H1 (cell line): ENCODE measurements at regions not wholly inside any gene's neighbourhood (a gene's known extent, or its start where the extent isn't known, plus 50 kb on each side); places are given as distances from the start of the nearest gene placed in this dataset.

ENCODE experiments used
- CBX8 ChIP-seq: fragments of 300-800, 300-1000 bp; sonication (generic); IDR thresholded peaks from 2 replicates; pipeline ENCODE4 v1.7.1; 2016; ENCODE audit warnings: low read depth, low read length, borderline replicate concordance
- EP300 ChIP-seq, 2 experiments: IDR thresholded peaks; 1 replicate in 1 of 2; 2 replicates in 1 of 2; pipeline ENCODE4 v1.6.1; 2011 to 2012; ENCODE audit warnings: low read depth in 2 of 2, low read length in 2 of 2, mild to moderate bottlenecking in 2 of 2, borderline replicate concordance in 1 of 2, inconsistent platforms in 1 of 2, moderate library complexity in 1 of 2
- EZH2 ChIP-seq: fragments of 200-600 bp; sonication (generic); IDR thresholded peaks from 2 replicates; pipeline ENCODE4 v1.7.1; 2012; ENCODE audit warnings: low read depth, mild to moderate bottlenecking, moderate library complexity, low read length, inconsistent platforms; ENCODE audit not compliant: severe bottlenecking
- GABPA ChIP-seq: IDR thresholded peaks from 2 replicates; pipeline ENCODE4 v1.6.1; 2011; ENCODE audit warnings: mild to moderate bottlenecking, low read length, moderate library complexity, borderline replicate concordance; ENCODE audit not compliant: insufficient read depth
- SIX5 ChIP-seq: IDR thresholded peaks from 2 replicates; pipeline ENCODE4 v1.6.1; 2011; ENCODE audit warnings: mild to moderate bottlenecking, low read depth, low read length
- SP4 ChIP-seq: IDR thresholded peaks from 2 replicates; pipeline ENCODE4 v1.6.1; 2012; ENCODE audit warnings: low read length, inconsistent platforms
- TF ChIP-seq, protein P1 (sequence below): IDR thresholded peaks from 2 replicates; pipeline ENCODE4 v1.6.1; 2011; ENCODE audit warnings: low read length, improper control_type of control experiment

DNA sequence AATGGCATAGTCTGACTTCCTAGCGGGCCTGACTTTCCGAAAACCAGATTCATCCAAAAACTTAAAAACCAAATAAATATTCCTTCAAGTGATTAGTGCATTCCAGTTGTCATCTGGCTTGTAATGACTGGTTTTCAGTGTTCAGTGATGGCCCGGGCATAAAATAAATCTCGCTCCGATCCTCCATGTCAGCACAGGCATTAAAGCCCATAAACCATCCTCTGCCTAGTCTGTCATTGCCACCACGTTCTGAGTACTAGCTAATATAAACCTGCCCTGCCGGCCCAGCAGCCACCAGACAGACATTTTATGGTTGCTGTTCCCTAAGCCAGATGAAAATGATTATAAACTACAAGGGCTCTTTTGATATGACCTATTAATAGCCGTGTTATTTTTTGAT, 232.3 kb upstream of the GMDS start (continued):
- no peak for TF ChIP-seq EP300 (IDR thresholded peaks at IDR 0.05; ENCODE audit: borderline replicate concordance in 1 of 2, low read depth in 2 of 2, low read length in 2 of 2)
- TF ChIP-seq, protein P1, sequence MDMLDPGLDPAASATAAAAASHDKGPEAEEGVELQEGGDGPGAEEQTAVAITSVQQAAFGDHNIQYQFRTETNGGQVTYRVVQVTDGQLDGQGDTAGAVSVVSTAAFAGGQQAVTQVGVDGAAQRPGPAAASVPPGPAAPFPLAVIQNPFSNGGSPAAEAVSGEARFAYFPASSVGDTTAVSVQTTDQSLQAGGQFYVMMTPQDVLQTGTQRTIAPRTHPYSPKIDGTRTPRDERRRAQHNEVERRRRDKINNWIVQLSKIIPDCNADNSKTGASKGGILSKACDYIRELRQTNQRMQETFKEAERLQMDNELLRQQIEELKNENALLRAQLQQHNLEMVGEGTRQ, result no peak
- no peak for TF ChIP-seq CBX8
- no peak for TF ChIP-seq GABPA
- TF ChIP-seq SIX5, result no peak
- TF ChIP-seq EZH2, result no peak
- no peak for TF ChIP-seq SP4
